ENCODE measurements at regions not wholly inside any gene's neighbourhood (a gene's known extent, or its start where the extent isn't known, plus 50 kb on each side); places are given as distances from the start of the nearest gene placed in this dataset.

- Mint-ChIP-seq H3K27me3 (ENCODE audit: unreplicated experiment) (no peaks in the 10 kb centered on the region), H3K9me3 (ENCODE audit: unreplicated experiment) (peaks cover 2% of the 10 kb centered on the region), H3K4me3 (ENCODE audit: unreplicated experiment) (no peak overlapping the region), H3K4me1 (ENCODE audit: low read depth, unreplicated experiment) (peaks cover 11% of the 10 kb centered on the region), H3K36me3 (ENCODE audit: unreplicated experiment) (peaks cover 5% of the 10 kb centered on the region), H3K27ac (ENCODE audit: unreplicated experiment) (no peak overlapping the region)
- peak; percentile 24 for TF ChIP-seq CTCF (IDR thresholded peaks at IDR 0.05; ENCODE audit: partially characterized antibody, unreplicated experiment)
- DNase-seq, result no peak
These were observed 504.5 kb upstream of the FRG1 start for GRCh38 chr4:189436207-189436606.

- Mint-ChIP-seq H3K9me3 (ENCODE audit: unreplicated experiment) (no peaks in the 10 kb centered on the region), H3K27ac (ENCODE audit: unreplicated experiment) (no peak overlapping the region)
These were observed 500.0 kb upstream of the FRG1 start for GRCh38 chr4:189440716-189441115.

GRCh38 chr4:189443341-189443740 lies 497.3 kb upstream of the FRG1 start:
- peaks cover 1% of the 10 kb centered on the region for H3K36me3 Mint-ChIP-seq (ENCODE audit: unreplicated experiment)

More at GRCh38 chr4:189440716-189441115, 500.0 kb upstream of the FRG1 start:
- H3K36me3 Mint-ChIP-seq (ENCODE audit: unreplicated experiment), result no peaks in the 10 kb centered on the region
- TF ChIP-seq CTCF (IDR thresholded peaks at IDR 0.05; ENCODE audit: partially characterized antibody, unreplicated experiment), result no peak
- no peak overlapping the region for H3K4me3 Mint-ChIP-seq (ENCODE audit: unreplicated experiment)
- H3K4me1 Mint-ChIP-seq (ENCODE audit: low read depth, unreplicated experiment), result no peaks in the 10 kb centered on the region
- no peaks in the 10 kb centered on the region for H3K27me3 Mint-ChIP-seq (ENCODE audit: unreplicated experiment)
- DNase-seq, result no peak

GRCh38 chr4:189445613-189446012 lies 495.1 kb upstream of the FRG1 start:
- no peak overlapping the region for H3K27ac Mint-ChIP-seq (ENCODE audit: unreplicated experiment)
- H3K4me3 Mint-ChIP-seq (ENCODE audit: unreplicated experiment), result no peak overlapping the region

More at GRCh38 chr4:189443341-189443740, 497.3 kb upstream of the FRG1 start:
- no peak for DNase-seq
- Mint-ChIP-seq H3K27ac (ENCODE audit: unreplicated experiment) (no peak overlapping the region), H3K9me3 (ENCODE audit: unreplicated experiment) (no peaks in the 10 kb centered on the region), H3K27me3 (ENCODE audit: unreplicated experiment) (no peaks in the 10 kb centered on the region), H3K4me3 (ENCODE audit: unreplicated experiment) (no peak overlapping the region), H3K4me1 (ENCODE audit: low read depth, unreplicated experiment) (no peaks in the 10 kb centered on the region)
- no peak for TF ChIP-seq CTCF (IDR thresholded peaks at IDR 0.05; ENCODE audit: partially characterized antibody, unreplicated experiment)

GRCh38 chr4:189463734-189464133 lies 476.9 kb upstream of the FRG1 start:
- Mint-ChIP-seq H3K4me1 (ENCODE audit: low read depth, unreplicated experiment) (no peaks in the 10 kb centered on the region), H3K9me3 (ENCODE audit: unreplicated experiment) (no peaks in the 10 kb centered on the region)

More at GRCh38 chr4:189445613-189446012, 495.1 kb upstream of the FRG1 start:
- Mint-ChIP-seq H3K9me3 (ENCODE audit: unreplicated experiment) (peaks cover 4% of the 10 kb centered on the region), H3K27me3 (ENCODE audit: unreplicated experiment) (no peaks in the 10 kb centered on the region), H3K36me3 (ENCODE audit: unreplicated experiment) (peaks cover 6% of the 10 kb centered on the region), H3K4me1 (ENCODE audit: low read depth, unreplicated experiment) (no peaks in the 10 kb centered on the region)
- TF ChIP-seq CTCF (IDR thresholded peaks at IDR 0.05; ENCODE audit: partially characterized antibody, unreplicated experiment), result no peak
- DNase-seq, result no peak

More at GRCh38 chr4:189463734-189464133, 476.9 kb upstream of the FRG1 start:
- peaks cover 8% of the 10 kb centered on the region for H3K36me3 Mint-ChIP-seq (ENCODE audit: unreplicated experiment)
- H3K27ac Mint-ChIP-seq (ENCODE audit: unreplicated experiment), result no peak overlapping the region
- H3K27me3 Mint-ChIP-seq (ENCODE audit: unreplicated experiment), result peaks cover 1% of the 10 kb centered on the region
- no peak for TF ChIP-seq CTCF (IDR thresholded peaks at IDR 0.05; ENCODE audit: partially characterized antibody, unreplicated experiment)
- no peak overlapping the region for H3K4me3 Mint-ChIP-seq (ENCODE audit: unreplicated experiment)
- no peak for DNase-seq

Measured in glutamatergic neuron (in vitro differentiated cells).